ENCODE measurements at regions not wholly inside any gene's neighbourhood (a gene's known extent, or its start where the extent isn't known, plus 50 kb on each side); places are given as distances from the start of the nearest gene placed in this dataset.
A peak's percentile ranks its signal among the peaks of the same experiment; 100 is the strongest.

- DNase-seq: no peak
Measured at GRCh38 chr4:22336822-22337221, 179.0 kb downstream of the ADGRA3 start.

GRCh38 chr4:22334155-22334554 lies 181.7 kb downstream of the ADGRA3 start:
- DNase-seq: no peak

- DNase-seq: no peak
Measured at GRCh38 chr4:22324422-22324821, 191.4 kb downstream of the ADGRA3 start.

GRCh38 chr4:22323691-22324090 lies 192.2 kb downstream of the ADGRA3 start:
- DNase-seq: no peak

GRCh38 chr4:22322996-22323395 lies 192.9 kb downstream of the ADGRA3 start:
- no peak for DNase-seq

- DNase-seq: no peak
Measured at GRCh38 chr4:22315628-22316027, 200.2 kb downstream of the ADGRA3 start.

GRCh38 chr4:22313976-22314375 lies 201.9 kb downstream of the ADGRA3 start:
- DNase-seq: no peak

- no peak for DNase-seq
Measured at GRCh38 chr4:22312113-22312512, 203.8 kb downstream of the ADGRA3 start.

GRCh38 chr4:22301253-22301652 lies 214.6 kb downstream of the ADGRA3 start:
- no peak for DNase-seq

- no peak for DNase-seq
Measured at GRCh38 chr4:22299678-22300077, 216.2 kb downstream of the ADGRA3 start.

GRCh38 chr4:22287631-22288030 lies 228.2 kb downstream of the ADGRA3 start:
- DNase-seq: no peak

- DNase-seq: no peak
Measured at GRCh38 chr4:22268350-22269025, 247.4 kb downstream of the ADGRA3 start.

GRCh38 chr4:22264261-22264660 lies 251.6 kb downstream of the ADGRA3 start:
- DNase-seq: no peak

GRCh38 chr4:22253431-22253830 lies 262.4 kb downstream of the ADGRA3 start:
- no peak for DNase-seq

GRCh38 chr4:22246847-22247246 lies 269.0 kb downstream of the ADGRA3 start:
- no peak for DNase-seq

- DNase-seq: no peak
Measured at GRCh38 chr4:22245294-22245693, 270.6 kb downstream of the ADGRA3 start.

- DNase-seq: no peak
Measured at GRCh38 chr4:22241415-22241814, 274.5 kb downstream of the ADGRA3 start.

- no peak for DNase-seq
Measured at GRCh38 chr4:22240814-22241213, 275.1 kb downstream of the ADGRA3 start.

GRCh38 chr4:22238742-22239141 lies 277.1 kb downstream of the ADGRA3 start:
- no peak for DNase-seq

- no peak for DNase-seq
Measured at GRCh38 chr4:22237846-22238494, 277.9 kb downstream of the ADGRA3 start.

GRCh38 chr4:22237155-22237751 lies 278.6 kb downstream of the ADGRA3 start:
- peak; percentile 2 for DNase-seq

- no peak for DNase-seq
Measured at GRCh38 chr4:22235698-22236097, 280.2 kb downstream of the ADGRA3 start.

- no peak for DNase-seq
Measured at GRCh38 chr4:22233230-22233629, 282.6 kb downstream of the ADGRA3 start.

GRCh38 chr4:22220965-22221364 lies 272.4 kb upstream of the KCNIP4 start:
- DNase-seq: no peak
